IPS-15b (cell line): ENCODE measurements at regions not wholly inside any gene's neighbourhood (a gene's known extent, or its start where the extent isn't known, plus 50 kb on each side); places are given as distances from the start of the nearest gene placed in this dataset.

Source experiments
- H3K27me3 ChIP-seq: one replicate; pipeline ENCODE4 v1.6.1; 2013; ENCODE audit warnings: low read length; ENCODE audit not compliant: control insufficient read depth, insufficient read depth
- H3K36me3 ChIP-seq: one replicate; pipeline ENCODE4 v1.6.1; 2013; ENCODE audit warnings: low read length; ENCODE audit not compliant: control insufficient read depth, insufficient read depth
- H3K4me1 ChIP-seq: one replicate; pipeline ENCODE4 v1.6.1; 2013; ENCODE audit warnings: mild to moderate bottlenecking, low read length; ENCODE audit not compliant: control insufficient read depth, insufficient read depth
- H3K4me3 ChIP-seq: one replicate; pipeline ENCODE4 v1.5.1; 2013; ENCODE audit warnings: low read depth, low read length
- H3K9ac ChIP-seq: one replicate; pipeline ENCODE4 v1.6.1; 2013; ENCODE audit warnings: low read depth, mild to moderate bottlenecking, low read length
- H3K9me3 ChIP-seq: one replicate; pipeline ENCODE4 v1.6.1; 2013; ENCODE audit warnings: mild to moderate bottlenecking, low read length; ENCODE audit not compliant: control insufficient read depth, insufficient read depth

- Histone ChIP-seq H3K4me1 (no peaks in the 10 kb centered on the region), H3K36me3 (no peaks in the 10 kb centered on the region), H3K9me3 (no peaks in the 10 kb centered on the region), H3K4me3 (no peak overlapping the region), H3K9ac (no peak overlapping the region), H3K27me3 (no peaks in the 10 kb centered on the region)
Observed at GRCh38 chr10:62726142-62726541, 78.4 kb upstream of the ADO start.

- no peaks in the 10 kb centered on the region for H3K36me3 ChIP-seq
- H3K9ac ChIP-seq = no peak overlapping the region
- no peaks in the 10 kb centered on the region for H3K27me3 ChIP-seq
- no peak overlapping the region for H3K4me3 ChIP-seq
- H3K4me1 ChIP-seq = no peaks in the 10 kb centered on the region
- no peaks in the 10 kb centered on the region for H3K9me3 ChIP-seq
Observed at GRCh38 chr10:62726638-62727037, 77.9 kb upstream of the ADO start.

- H3K36me3 ChIP-seq = no peaks in the 10 kb centered on the region
- no peaks in the 10 kb centered on the region for H3K27me3 ChIP-seq
- H3K9me3 ChIP-seq = no peaks in the 10 kb centered on the region
- no peak overlapping the region for H3K4me3 ChIP-seq
- H3K9ac ChIP-seq = no peak overlapping the region
- H3K4me1 ChIP-seq = no peaks in the 10 kb centered on the region
Observed at GRCh38 chr10:62727934-62728333, 76.6 kb upstream of the ADO start.

GRCh38 chr10:62728479-62728878 is 76.0 kb upstream of the ADO start:
- no peak overlapping the region for H3K9ac ChIP-seq

GRCh38 chr10:62732841-62733653 is 71.5 kb upstream of the ADO start:
- H3K27me3 ChIP-seq = no peaks in the 10 kb centered on the region
- H3K9me3 ChIP-seq = no peaks in the 10 kb centered on the region
- H3K9ac ChIP-seq = no peak overlapping the region
- H3K4me1 ChIP-seq = no peaks in the 10 kb centered on the region
- H3K4me3 ChIP-seq = no peak overlapping the region
- H3K36me3 ChIP-seq = no peaks in the 10 kb centered on the region

More at GRCh38 chr10:62728479-62728878, 76.0 kb upstream of the ADO start:
- Histone ChIP-seq H3K4me3 (no peak overlapping the region), H3K9me3 (no peaks in the 10 kb centered on the region), H3K4me1 (no peaks in the 10 kb centered on the region), H3K27me3 (no peaks in the 10 kb centered on the region), H3K36me3 (no peaks in the 10 kb centered on the region)

GRCh38 chr10:62733654-62734293 is 70.7 kb upstream of the ADO start:
- Histone ChIP-seq H3K4me3 (no peak overlapping the region), H3K4me1 (no peaks in the 10 kb centered on the region), H3K36me3 (no peaks in the 10 kb centered on the region), H3K9me3 (no peaks in the 10 kb centered on the region), H3K27me3 (no peaks in the 10 kb centered on the region), H3K9ac (no peak overlapping the region)

- no peaks in the 10 kb centered on the region for H3K36me3 ChIP-seq
- H3K9ac ChIP-seq = no peak overlapping the region
- no peak overlapping the region for H3K4me3 ChIP-seq
- H3K27me3 ChIP-seq = no peaks in the 10 kb centered on the region
- H3K9me3 ChIP-seq = no peaks in the 10 kb centered on the region
- no peaks in the 10 kb centered on the region for H3K4me1 ChIP-seq
Observed at GRCh38 chr10:62734781-62735463, 69.6 kb upstream of the ADO start.

GRCh38 chr10:62735464-62736167 is 68.9 kb upstream of the ADO start:
- Histone ChIP-seq H3K9me3 (no peaks in the 10 kb centered on the region), H3K27me3 (no peaks in the 10 kb centered on the region), H3K36me3 (no peaks in the 10 kb centered on the region), H3K4me3 (no peak overlapping the region), H3K9ac (no peak overlapping the region), H3K4me1 (no peaks in the 10 kb centered on the region)

GRCh38 chr10:62736168-62736546 is 68.4 kb upstream of the ADO start:
- no peak overlapping the region for H3K9ac ChIP-seq
- H3K36me3 ChIP-seq = no peaks in the 10 kb centered on the region
- H3K9me3 ChIP-seq = no peaks in the 10 kb centered on the region
- H3K4me1 ChIP-seq = no peaks in the 10 kb centered on the region
- H3K27me3 ChIP-seq = no peaks in the 10 kb centered on the region
- H3K4me3 ChIP-seq = no peak overlapping the region

- H3K27me3 ChIP-seq = no peaks in the 10 kb centered on the region
- H3K36me3 ChIP-seq = no peaks in the 10 kb centered on the region
- no peak overlapping the region for H3K9ac ChIP-seq
- H3K4me3 ChIP-seq = no peak overlapping the region
- H3K4me1 ChIP-seq = no peaks in the 10 kb centered on the region
- H3K9me3 ChIP-seq = no peaks in the 10 kb centered on the region
Observed at GRCh38 chr10:62738916-62739315, 65.6 kb upstream of the ADO start.

GRCh38 chr10:62740885-62741745 is 63.4 kb upstream of the ADO start:
- Histone ChIP-seq H3K4me3 (no peak overlapping the region), H3K36me3 (no peaks in the 10 kb centered on the region), H3K9me3 (no peaks in the 10 kb centered on the region), H3K4me1 (no peaks in the 10 kb centered on the region), H3K27me3 (no peaks in the 10 kb centered on the region), H3K9ac (no peak overlapping the region)
